ENCODE measurements at regions not wholly inside any gene's neighbourhood (a gene's known extent, or its start where the extent isn't known, plus 50 kb on each side); places are given as distances from the start of the nearest gene placed in this dataset.

GRCh38 chr5:15137414-15137813 is 265.8 kb upstream of the ANKH start:
- intact Hi-C loops (cut with DNase I) = no loop called here
- H3K4me3 ChIP-seq = no peak overlapping the region
- H3K4me1 ChIP-seq = no peaks in the 10 kb centered on the region
- DNase-seq = no peak
- H3K27ac ChIP-seq = no peak overlapping the region
- 85 to 91% methylated on average over 3 of the region's 3 CpGs for WGBS, 2 donors
- H3K27me3 ChIP-seq = no peaks in the 10 kb centered on the region
- H3K36me3 ChIP-seq = no peaks in the 10 kb centered on the region
- TF ChIP-seq POLR2A (IDR thresholded peaks at IDR 0.05) (no peak), CTCF (IDR thresholded peaks at IDR 0.05) (no peak)
- H3K9me3 ChIP-seq = no peaks in the 10 kb centered on the region

- no peak for DNase-seq
- H3K9me3 ChIP-seq = no peaks in the 10 kb centered on the region
- no peak for TF ChIP-seq POLR2A (IDR thresholded peaks at IDR 0.05)
- no peak for TF ChIP-seq CTCF (IDR thresholded peaks at IDR 0.05)
- H3K27ac ChIP-seq = no peak overlapping the region
- WGBS, 2 donors = 77 to 92% methylated on average over 2 of the region's 2 CpGs
- H3K4me1 ChIP-seq = no peaks in the 10 kb centered on the region
- intact Hi-C loops (cut with DNase I) = no loop called here
- H3K36me3 ChIP-seq = no peaks in the 10 kb centered on the region
- H3K27me3 ChIP-seq = no peaks in the 10 kb centered on the region
- no peak overlapping the region for H3K4me3 ChIP-seq
These were observed 264.1 kb upstream of the ANKH start for GRCh38 chr5:15135661-15136060.

- DNase-seq = no peak
- intact Hi-C loops (cut with DNase I) = no loop called here
These were observed 261.9 kb upstream of the ANKH start for GRCh38 chr5:15133456-15133965.

GRCh38 chr5:15132816-15133405 is 261.3 kb upstream of the ANKH start:
- Histone ChIP-seq H3K27ac (no peak overlapping the region), H3K27me3 (no peaks in the 10 kb centered on the region), H3K4me3 (no peak overlapping the region), H3K9me3 (peaks cover 0 to 1% (median 0%) of the 10 kb centered on the region in 3 donors), H3K4me1 (no peaks in the 10 kb centered on the region), H3K36me3 (no peaks in the 10 kb centered on the region)
- DNase-seq = no peak
- no peak for TF ChIP-seq POLR2A (IDR thresholded peaks at IDR 0.05)
- TF ChIP-seq CTCF (IDR thresholded peaks at IDR 0.05) = no peak
- intact Hi-C loops (cut with DNase I) = no loop called here
- 84 to 91% methylated on average over 2 to 3 of the region's 5 CpGs for WGBS, 2 donors

More at GRCh38 chr5:15133456-15133965, 261.9 kb upstream of the ANKH start:
- no peak overlapping the region for H3K4me3 ChIP-seq
- no peak overlapping the region for H3K27ac ChIP-seq
- TF ChIP-seq CTCF (IDR thresholded peaks at IDR 0.05) = no peak
- no peak for TF ChIP-seq POLR2A (IDR thresholded peaks at IDR 0.05)
- H3K4me1 ChIP-seq = no peaks in the 10 kb centered on the region
- no peaks in the 10 kb centered on the region for H3K27me3 ChIP-seq
- H3K9me3 ChIP-seq = no peaks in the 10 kb centered on the region
- 39 to 84% methylated on average over 3 of the region's 3 CpGs for WGBS, 2 donors
- H3K36me3 ChIP-seq = no peaks in the 10 kb centered on the region

GRCh38 chr5:15131909-15132308 is 260.3 kb upstream of the ANKH start:
- no peak for TF ChIP-seq POLR2A (IDR thresholded peaks at IDR 0.05)
- TF ChIP-seq CTCF (IDR thresholded peaks at IDR 0.05) = no peak
- Histone ChIP-seq H3K36me3 (no peaks in the 10 kb centered on the region), H3K27ac (no peak overlapping the region), H3K4me1 (no peaks in the 10 kb centered on the region), H3K9me3 (peaks cover 0 to 3% (median 0%) of the 10 kb centered on the region in 3 donors), H3K4me3 (no peak overlapping the region), H3K27me3 (no peaks in the 10 kb centered on the region)
- WGBS, 2 donors = 60 to 88% methylated on average over 1 to 3 of the region's 5 CpGs
- DNase-seq = no peak
- intact Hi-C loops (cut with DNase I) = no loop called here

Data from esophagus squamous epithelium (tissue), 5 donors.